Testis (tissue), 2 donors: ENCODE measurements at regions not wholly inside any gene's neighbourhood (a gene's known extent, or its start where the extent isn't known, plus 50 kb on each side); places are given as distances from the start of the nearest gene placed in this dataset.

Experiments
- POLR2A ChIP-seq: fragments of 450-650 bp; IDR thresholded peaks from one replicate; pipeline ENCODE4 v1.6.1; 2017; ENCODE audit warnings: antibody characterized with exemption, mild to moderate bottlenecking, moderate library complexity
- TF ChIP-seq, protein P1 (sequence below), 3 experiments: fragments of 450-650 bp in 2 of 3; fragments of 200-600 bp in 1 of 3; sonication (generic) in 1 of 3; IDR thresholded peaks; one replicate each; pipeline ENCODE4 v1.5.1; 2016 to 2019; ENCODE audit warnings: antibody characterized with exemption in 3 of 3, mild to moderate bottlenecking in 2 of 3, moderate library complexity in 1 of 3

DNA sequence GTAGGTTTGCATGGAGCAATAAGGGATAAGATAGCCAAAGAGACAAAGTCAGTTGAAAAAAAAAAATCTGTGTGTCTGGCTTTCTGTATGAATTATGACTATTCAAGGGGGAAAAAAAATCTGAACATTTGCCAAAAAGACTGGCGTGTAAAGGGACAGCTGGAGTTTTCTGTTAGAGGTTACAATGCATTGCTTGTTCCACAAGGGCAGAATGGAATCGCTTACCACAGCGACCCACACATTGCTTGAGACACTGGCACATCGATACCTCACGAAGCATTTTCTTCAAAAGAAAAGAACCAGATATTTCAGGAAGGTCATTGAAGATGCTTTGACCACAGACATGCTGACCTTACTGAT is 327.8 kb downstream of the TMEM167A start:
- TF ChIP-seq, protein P1, sequence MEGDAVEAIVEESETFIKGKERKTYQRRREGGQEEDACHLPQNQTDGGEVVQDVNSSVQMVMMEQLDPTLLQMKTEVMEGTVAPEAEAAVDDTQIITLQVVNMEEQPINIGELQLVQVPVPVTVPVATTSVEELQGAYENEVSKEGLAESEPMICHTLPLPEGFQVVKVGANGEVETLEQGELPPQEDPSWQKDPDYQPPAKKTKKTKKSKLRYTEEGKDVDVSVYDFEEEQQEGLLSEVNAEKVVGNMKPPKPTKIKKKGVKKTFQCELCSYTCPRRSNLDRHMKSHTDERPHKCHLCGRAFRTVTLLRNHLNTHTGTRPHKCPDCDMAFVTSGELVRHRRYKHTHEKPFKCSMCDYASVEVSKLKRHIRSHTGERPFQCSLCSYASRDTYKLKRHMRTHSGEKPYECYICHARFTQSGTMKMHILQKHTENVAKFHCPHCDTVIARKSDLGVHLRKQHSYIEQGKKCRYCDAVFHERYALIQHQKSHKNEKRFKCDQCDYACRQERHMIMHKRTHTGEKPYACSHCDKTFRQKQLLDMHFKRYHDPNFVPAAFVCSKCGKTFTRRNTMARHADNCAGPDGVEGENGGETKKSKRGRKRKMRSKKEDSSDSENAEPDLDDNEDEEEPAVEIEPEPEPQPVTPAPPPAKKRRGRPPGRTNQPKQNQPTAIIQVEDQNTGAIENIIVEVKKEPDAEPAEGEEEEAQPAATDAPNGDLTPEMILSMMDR (IDR thresholded peaks at IDR 0.05): no peak
- TF ChIP-seq POLR2A: no peak
